NOMO-1 treated with dmso at 0.1 percent for 144 hours (cell line): ENCODE measurements at regions not wholly inside any gene's neighbourhood (a gene's known extent, or its start where the extent isn't known, plus 50 kb on each side); places are given as distances from the start of the nearest gene placed in this dataset.

Experiments
- DNase-seq: peaks from one replicate; lab custom pipeline; 2025; ENCODE audit not compliant: unreplicated experiment; lab: John Stamatoyannopoulos, UW

- DNase-seq = no peak
Measured at GRCh38 chr4:141395919-141396318, 175.2 kb downstream of the ZNF330 start.

DNA sequence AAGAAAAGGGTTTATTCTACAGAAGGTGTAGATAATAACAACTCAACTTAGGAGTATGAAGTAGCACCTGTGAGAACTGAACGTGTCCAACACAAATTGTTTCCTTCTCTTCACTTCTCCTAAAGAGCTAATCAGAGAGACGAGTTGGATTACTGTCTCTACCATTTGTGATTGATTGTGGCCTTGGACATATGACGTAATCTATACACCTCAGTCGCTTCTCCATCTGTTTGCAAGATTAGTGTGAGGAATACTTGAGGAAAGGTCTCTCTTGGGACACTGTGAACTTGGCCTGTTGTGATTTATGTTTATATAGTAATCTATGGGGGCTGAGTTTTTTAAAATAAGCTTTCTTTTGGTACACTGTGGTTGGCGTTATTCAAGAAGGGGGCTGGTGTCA lies 182.0 kb downstream of the ZNF330 start:
- no peak for DNase-seq

- no peak for DNase-seq
Measured at GRCh38 chr4:141403782-141404181, 183.1 kb downstream of the ZNF330 start.

GRCh38 chr4:141406237-141406636 lies 185.5 kb downstream of the ZNF330 start:
- DNase-seq = no peak

DNA sequence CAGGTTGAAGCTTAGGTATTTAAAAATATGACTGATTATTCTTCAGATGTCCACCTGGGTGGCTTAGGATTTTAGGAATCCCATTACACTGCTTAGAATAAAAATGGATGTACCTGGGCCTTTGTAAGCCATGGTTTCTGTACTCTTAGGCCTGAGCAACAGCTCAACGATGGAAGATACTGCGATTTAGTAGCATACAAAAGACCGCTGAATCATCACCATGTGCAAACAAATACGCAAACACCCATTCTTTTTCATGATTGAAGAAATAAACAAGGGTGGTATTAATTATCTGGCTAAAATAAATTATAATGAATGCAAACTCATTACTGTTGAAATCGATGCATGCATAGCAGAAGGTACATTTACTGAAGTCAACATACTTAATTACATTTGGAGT lies 188.9 kb downstream of the ZNF330 start:
- no peak for DNase-seq

DNA sequence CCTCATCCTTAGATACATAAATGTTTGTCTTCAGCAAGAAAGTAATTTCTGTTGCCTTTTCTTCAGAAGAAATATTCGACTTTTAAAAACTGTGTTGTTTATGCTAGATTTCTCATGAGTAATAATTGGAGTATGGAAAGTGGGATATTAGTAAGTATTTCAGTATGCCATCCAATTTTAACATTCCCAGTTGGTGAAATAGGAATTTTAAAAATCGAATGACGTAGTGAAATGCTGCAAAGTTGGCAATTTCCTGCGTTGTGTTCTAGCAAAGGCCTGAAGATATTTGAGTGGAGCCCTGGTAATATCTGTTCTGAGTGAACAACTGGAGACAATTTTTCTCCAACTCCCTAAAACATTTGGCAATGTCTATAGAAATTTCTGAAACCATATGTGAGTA lies 190.1 kb downstream of the ZNF330 start:
- DNase-seq = no peak

DNA sequence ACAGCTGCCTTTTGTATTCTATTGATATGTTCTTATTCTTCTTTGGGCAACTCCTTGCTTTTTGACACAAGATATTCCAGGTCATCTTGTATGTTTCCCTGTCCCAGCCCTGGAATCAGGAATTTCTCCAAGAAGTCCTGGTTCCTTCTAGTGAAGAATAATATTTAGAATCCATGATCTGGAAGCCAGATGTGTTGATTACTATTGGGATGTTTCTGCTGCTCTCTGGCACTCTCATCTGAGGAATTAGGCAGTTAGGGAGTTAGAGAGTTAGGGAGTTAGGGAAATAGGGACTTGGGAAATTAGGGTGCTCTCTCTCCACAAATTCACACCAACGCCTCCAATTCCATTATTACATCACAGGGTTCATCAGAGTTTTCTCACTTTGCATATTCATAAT lies 191.2 kb downstream of the ZNF330 start:
- no peak for DNase-seq

GRCh38 chr4:141413366-141413765 lies 192.7 kb downstream of the ZNF330 start:
- DNase-seq = no peak

- no peak for DNase-seq
Measured at GRCh38 chr4:141415651-141416050, 195.0 kb downstream of the ZNF330 start.

DNA sequence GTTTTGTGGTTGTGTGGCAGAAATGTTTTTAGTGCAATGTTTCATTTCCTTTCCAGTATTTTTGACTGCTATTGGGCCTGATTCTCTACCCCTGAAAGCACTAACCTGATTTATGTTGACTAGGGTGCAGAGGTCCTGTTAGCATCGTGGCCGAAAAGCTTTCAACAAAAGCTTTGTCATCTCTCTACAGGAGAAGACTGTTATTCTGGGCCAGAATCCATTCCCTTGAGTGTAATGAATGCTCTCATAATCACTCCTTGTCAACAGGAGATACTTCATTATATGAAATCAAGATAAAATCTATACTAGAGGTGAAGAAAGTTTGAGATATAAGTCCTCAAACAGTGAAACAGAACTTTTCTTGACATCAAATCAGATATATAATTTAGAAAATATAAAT lies 195.5 kb downstream of the ZNF330 start:
- DNase-seq = no peak

DNA sequence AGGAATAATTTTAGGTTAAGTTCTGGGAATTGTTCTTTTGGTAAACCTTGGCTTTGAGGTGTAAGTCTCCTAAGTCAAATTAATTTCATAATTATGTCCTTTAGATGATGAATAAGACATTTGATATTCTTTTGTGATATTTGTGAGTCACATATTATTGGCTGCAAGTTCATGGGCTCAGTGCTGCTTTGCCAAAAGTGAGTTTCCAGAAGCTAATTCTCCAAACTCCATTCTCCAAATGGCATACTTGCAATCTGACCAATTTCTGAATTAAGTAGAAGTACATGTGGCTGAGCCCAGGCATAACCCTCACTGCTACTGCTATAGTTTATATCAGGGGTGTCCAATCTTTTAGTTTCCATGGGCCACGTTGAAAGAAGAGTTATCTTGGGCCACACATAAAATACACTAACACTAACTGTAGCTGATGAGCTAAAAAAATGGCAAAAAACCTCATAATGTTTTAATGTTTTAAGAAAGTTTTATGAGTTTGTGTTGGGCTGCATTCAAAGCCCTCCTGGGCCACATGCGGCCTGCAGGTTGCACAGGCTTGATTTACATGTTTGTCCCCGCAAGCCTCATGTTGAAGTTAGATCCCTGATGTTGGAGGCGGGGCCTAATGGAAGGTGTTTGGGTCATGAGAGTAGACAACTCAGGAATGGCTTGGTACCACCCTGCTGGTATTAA lies 196.1 kb downstream of the ZNF330 start:
- no peak for DNase-seq

- DNase-seq = no peak
Measured at GRCh38 chr4:141417387-141417786, 196.7 kb downstream of the ZNF330 start.

DNA sequence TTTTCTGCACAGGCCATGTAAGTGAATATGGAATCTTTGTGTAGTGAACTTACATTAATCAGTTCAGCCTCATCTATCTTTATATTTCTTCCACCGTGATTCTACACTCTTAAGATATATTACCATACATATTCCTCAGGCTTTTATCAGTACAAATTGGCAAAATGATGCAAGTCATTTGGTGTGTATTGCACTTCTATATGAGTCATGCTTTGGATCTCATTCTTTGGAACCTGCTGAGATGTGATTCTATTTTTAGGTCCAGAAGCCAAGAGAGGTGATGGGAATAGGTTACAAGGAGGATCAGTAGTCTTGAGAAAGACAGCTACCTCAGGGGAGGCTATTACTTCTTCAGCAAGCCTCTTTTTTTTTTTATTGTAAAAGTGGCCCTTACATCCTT lies 204.4 kb downstream of the ZNF330 start:
- DNase-seq = no peak

DNA sequence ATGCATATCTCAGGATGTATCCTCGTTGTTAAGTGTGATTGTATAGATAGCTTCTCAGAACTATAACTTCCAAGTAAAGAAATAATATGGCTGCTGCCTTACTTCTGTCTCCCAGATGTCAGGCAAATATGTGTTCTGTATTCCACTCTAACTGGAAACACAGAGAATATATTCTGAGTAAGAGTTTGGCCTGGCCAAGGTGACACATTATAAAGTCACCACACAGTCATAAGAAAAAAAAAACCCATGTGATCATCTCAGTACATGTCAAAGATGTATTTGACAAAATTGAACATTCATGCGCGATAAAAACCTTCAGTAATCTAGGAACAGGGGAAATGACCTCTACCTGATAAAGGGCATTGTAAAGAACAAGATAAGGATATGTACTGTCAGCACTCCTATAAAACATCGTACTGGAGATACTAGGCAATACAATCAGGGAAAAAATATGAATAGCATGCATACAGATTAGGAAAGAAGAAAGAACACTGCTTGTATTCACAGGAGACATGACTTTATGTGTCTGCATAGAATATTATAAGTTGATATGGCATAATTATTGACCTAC lies 207.1 kb downstream of the ZNF330 start:
- no peak for DNase-seq

GRCh38 chr4:141429933-141430332 lies 206.4 kb upstream of the IL15 start:
- no peak for DNase-seq

DNA sequence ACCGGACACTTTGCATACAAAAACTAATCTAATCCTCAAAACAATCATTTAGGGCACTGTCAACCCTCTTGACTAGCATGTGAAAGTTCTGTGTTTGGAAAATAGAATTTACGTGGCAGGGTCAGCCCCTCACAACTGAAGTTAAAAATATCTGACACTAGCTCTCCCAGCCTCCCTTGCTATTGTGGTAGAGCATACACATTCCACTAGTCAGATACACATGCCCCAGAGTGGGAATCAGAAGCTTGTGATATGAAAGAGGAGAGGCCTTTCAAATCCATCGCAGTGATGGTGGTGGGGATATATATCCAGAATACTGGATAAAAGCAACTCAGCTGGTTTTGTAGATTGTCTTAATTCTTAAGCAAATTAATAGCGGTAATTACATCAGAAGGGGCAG lies 205.7 kb upstream of the IL15 start:
- DNase-seq = no peak

- DNase-seq = no peak
Measured at GRCh38 chr4:141432000-141432712, 204.2 kb upstream of the IL15 start.

DNA sequence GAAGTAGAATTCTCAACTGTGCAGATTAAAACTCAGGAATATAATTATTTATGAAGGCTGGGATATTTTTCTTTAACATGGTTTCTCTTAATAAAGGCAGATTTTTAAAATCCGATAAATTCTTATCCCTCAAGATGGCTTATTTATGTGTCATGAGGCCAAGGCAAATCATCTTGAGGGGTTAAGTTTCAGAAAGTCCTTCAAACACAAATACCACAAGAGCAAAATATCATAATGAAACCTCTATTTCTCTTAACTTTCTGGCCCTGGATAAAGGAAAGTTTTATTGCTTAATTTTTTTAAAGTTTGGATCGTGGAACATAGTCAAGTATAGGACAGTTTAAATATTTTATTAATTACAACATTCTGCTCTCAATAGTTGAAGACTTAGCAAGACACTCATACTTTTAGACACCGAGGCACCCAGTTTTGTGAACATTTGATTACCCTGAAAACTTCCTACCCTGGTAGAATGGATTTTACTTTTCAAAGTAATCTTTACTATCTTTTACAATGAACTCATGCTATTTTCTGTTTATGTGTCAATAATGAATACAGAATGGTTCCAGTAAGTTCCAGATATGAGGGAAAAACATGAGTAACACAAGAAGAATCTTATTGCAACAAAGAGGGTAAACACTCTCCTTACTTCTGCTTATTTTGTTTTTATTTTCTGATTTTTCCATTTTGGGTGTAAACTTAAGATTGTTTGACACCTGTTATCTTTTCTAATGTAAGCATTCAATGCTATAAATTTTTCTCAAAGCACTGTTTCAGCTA lies 200.7 kb upstream of the IL15 start:
- no peak for DNase-seq

- no peak for DNase-seq
Measured at GRCh38 chr4:141439223-141439622, 197.2 kb upstream of the IL15 start.

DNA sequence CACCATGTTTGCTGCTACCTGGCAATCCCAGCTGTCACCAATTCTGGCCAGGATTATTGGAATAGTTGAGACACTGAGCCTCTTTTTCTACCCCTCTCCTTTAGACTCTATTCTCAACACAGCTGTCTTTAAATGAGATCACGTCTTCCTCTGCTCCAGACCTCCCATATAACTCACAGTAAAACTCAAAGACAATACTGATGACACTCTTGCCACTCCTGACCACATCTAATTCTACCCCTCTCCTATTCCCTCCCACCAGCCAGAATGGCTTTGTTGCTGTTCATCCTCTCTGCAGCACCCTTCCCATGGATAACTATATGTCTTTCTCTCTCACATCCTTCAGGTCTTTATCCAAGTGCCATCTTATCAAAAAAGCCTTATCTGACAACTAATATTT lies 188.6 kb upstream of the IL15 start:
- no peak for DNase-seq

DNA sequence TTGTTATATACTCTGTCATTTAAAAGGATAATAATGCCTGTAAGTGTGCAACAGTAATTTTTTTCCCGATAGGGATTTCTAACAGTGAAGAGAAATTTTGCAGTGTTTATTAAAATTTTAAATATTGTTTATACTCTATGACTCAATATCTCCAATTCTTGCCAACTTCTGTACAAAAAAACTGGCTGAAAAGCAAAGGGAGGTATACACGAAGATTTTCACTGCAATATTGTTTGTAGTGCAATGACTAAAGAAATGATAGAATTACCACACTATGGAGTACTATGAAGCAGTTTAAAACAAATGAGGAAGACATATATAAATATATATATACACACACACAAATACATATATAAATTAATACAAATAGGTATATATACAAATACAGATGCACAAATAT lies 187.9 kb upstream of the IL15 start:
- DNase-seq = no peak

GRCh38 chr4:141449927-141450326 lies 186.5 kb upstream of the IL15 start:
- DNase-seq = no peak
